BLaER1 treated with 17β-estradiol and CSF1 and Interleukin-3, amounts not matched to agents 10 nM and 100 nM (cell line): ENCODE measurements at regions not wholly inside any gene's neighbourhood (a gene's known extent, or its start where the extent isn't known, plus 50 kb on each side); places are given as distances from the start of the nearest gene placed in this dataset.
A peak's percentile ranks its signal among the peaks of the same experiment; 100 is the strongest.
"Not testable (repeated sequence)": the region's sequence is repeated elsewhere in the genome, so short reads cannot be mapped to it uniquely, and the experiment has no call there.

ENCODE experiments used
- H3K27ac ChIP-seq, 11 experiments: shearing (Covaris generic); formaldehyde crosslinking; 2 replicates each; pipeline ENCODE4 v1.8.1; 2022
- H3K27me3 ChIP-seq, 11 experiments: shearing (Covaris generic); formaldehyde crosslinking; 2 replicates each; pipeline ENCODE4 v1.8.1; 2022
- H3K36me3 ChIP-seq, 11 experiments: shearing (Covaris generic); formaldehyde crosslinking; 2 replicates each; pipeline ENCODE4 v1.8.1; 2022
- H3K4me1 ChIP-seq, 10 experiments: shearing (Covaris generic); formaldehyde crosslinking; 2 replicates each; pipeline ENCODE4 v1.8.1; 2022
- H3K4me2 ChIP-seq, 11 experiments: shearing (Covaris generic); formaldehyde crosslinking; 2 replicates each; pipeline ENCODE4 v1.8.1; 2022
- H3K4me3 ChIP-seq, 10 experiments: shearing (Covaris generic); formaldehyde crosslinking; 2 replicates each; pipeline ENCODE4 v1.8.1; 2022
- H3K9ac ChIP-seq, 11 experiments: shearing (Covaris generic); formaldehyde crosslinking; 2 replicates each; pipeline ENCODE4 v1.8.1; 2022
- H3K9me3 ChIP-seq, 11 experiments: shearing (Covaris generic); formaldehyde crosslinking; replicated peaks in 1 of 11; 2 replicates each; pipeline ENCODE4 v1.8.1; 2022
- H4K20me1 ChIP-seq, 11 experiments: shearing (Covaris generic); formaldehyde crosslinking; 2 replicates each; pipeline ENCODE4 v1.8.1; 2022
- Cebpa-rat ChIP-seq, 11 experiments: shearing (Covaris generic); IDR thresholded peaks; 2 replicates each; pipeline ENCODE4 v1.8.1; 2022

GRCh38 chr6:78188891-78189290 is 536.1 kb downstream of the MEI4 start:
- Histone ChIP-seq H3K4me1 (peaks cover 0 to 24% (median 0%) of the 10 kb centered on the region in 10 experiments; a peak in 6 of 20 replicates), H3K36me3 (no peaks in the 10 kb centered on the region), H3K9ac (no peak overlapping the region), H3K27ac (no peak overlapping the region), H3K9me3 (peaks cover 0 to 16% (median 7%) of the 10 kb centered on the region in 11 experiments; a peak in 10 of 22 replicates), H3K4me2 (no peak overlapping the region), H4K20me1 (no peaks in the 10 kb centered on the region), H3K27me3 (no peaks in the 10 kb centered on the region), H3K4me3 (no peak overlapping the region)
- no peak for TF ChIP-seq Cebpa-rat (IDR thresholded peaks at IDR 0.05)

- no peaks in the 10 kb centered on the region for H4K20me1 ChIP-seq
- peak overlapping the region in 3 of 11 experiments; percentile 54 to 57 (median 55); a peak in 5 of 22 replicates for H3K27ac ChIP-seq
- TF ChIP-seq Cebpa-rat (IDR thresholded peaks at IDR 0.05): no peak
- no peaks in the 10 kb centered on the region for H3K27me3 ChIP-seq
- peaks cover 0 to 24% (median 0%) of the 10 kb centered on the region in 10 experiments; a peak in 6 of 20 replicates for H3K4me1 ChIP-seq
- H3K4me3 ChIP-seq: peak overlapping the region in 1 of 10 experiments; percentile 15; a peak in 1 of 20 replicates
- peak overlapping the region in 4 of 11 experiments; percentile 10 to 88 (median 55); a peak in 6 of 22 replicates for H3K4me2 ChIP-seq
- H3K9me3 ChIP-seq: peaks cover 0 to 16% (median 7%) of the 10 kb centered on the region in 11 experiments; a peak in 10 of 22 replicates
- H3K36me3 ChIP-seq: no peaks in the 10 kb centered on the region
- no peak overlapping the region for H3K9ac ChIP-seq
Observed at GRCh38 chr6:78192057-78192456, 539.2 kb downstream of the MEI4 start.

- Histone ChIP-seq H4K20me1 (no peaks in the 10 kb centered on the region), H3K27me3 (no peaks in the 10 kb centered on the region), H3K4me1 (no peaks in the 10 kb centered on the region), H3K27ac (no peak overlapping the region), H3K36me3 (no peaks in the 10 kb centered on the region), H3K9ac (no peak overlapping the region), H3K4me3 (no peak overlapping the region), H3K9me3 (no peaks in the 10 kb centered on the region), H3K4me2 (no peak overlapping the region)
- TF ChIP-seq Cebpa-rat (IDR thresholded peaks at IDR 0.05): no peak
Observed at GRCh38 chr6:78199044-78199443, 546.2 kb downstream of the MEI4 start.

GRCh38 chr6:78222226-78222625 is 569.4 kb downstream of the MEI4 start:
- Histone ChIP-seq H3K9me3 (no peaks in the 10 kb centered on the region), H3K27ac (no peak overlapping the region), H3K27me3 (no peaks in the 10 kb centered on the region), H3K4me3 (no peak overlapping the region), H3K4me1 (no peaks in the 10 kb centered on the region), H3K9ac (no peak overlapping the region), H4K20me1 (no peaks in the 10 kb centered on the region), H3K4me2 (no peak overlapping the region), H3K36me3 (no peaks in the 10 kb centered on the region)
- TF ChIP-seq Cebpa-rat (IDR thresholded peaks at IDR 0.05): no peak

- Histone ChIP-seq H3K4me3 (no peak overlapping the region), H3K36me3 (no peaks in the 10 kb centered on the region), H3K9ac (no peak overlapping the region), H3K27ac (no peak overlapping the region), H3K4me2 (peak overlapping the region in 1 of 11 experiments; percentile 21; a peak in 1 of 22 replicates), H3K27me3 (no peaks in the 10 kb centered on the region), H3K4me1 (peaks cover 0 to 17% (median 2%) of the 10 kb centered on the region in 10 experiments; a peak in 10 of 20 replicates), H4K20me1 (no peaks in the 10 kb centered on the region), H3K9me3 (peaks cover 0 to 9% (median 0%) of the 10 kb centered on the region in 11 experiments; a peak in 4 of 22 replicates)
- TF ChIP-seq Cebpa-rat (IDR thresholded peaks at IDR 0.05): no peak
Observed at GRCh38 chr6:78231002-78231401, 578.2 kb downstream of the MEI4 start.

DNA sequence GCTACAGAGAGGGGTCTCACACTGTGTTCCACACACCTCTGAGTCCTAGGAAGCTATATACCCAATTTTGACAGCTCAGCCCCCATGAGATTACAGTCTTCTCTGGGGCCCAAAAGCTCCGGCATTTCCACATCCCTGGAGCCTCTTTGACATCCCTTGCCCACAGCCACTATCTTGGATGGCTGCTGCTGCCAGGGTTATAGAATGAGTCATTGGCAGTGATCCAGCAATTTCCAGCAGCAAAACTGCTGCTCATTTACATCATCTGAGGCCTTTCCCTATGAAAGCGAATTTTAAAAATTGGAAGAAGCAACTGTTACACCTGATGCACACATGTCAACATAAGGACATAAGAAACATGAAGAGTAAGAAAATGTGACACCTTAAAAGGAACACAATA is 590.7 kb downstream of the MEI4 start:
- Histone ChIP-seq H4K20me1 (no peaks in the 10 kb centered on the region), H3K4me3 (no peak overlapping the region), H3K4me2 (no peak overlapping the region), H3K27ac (no peak overlapping the region), H3K9me3 (peaks cover 0 to 13% (median 6%) of the 10 kb centered on the region in 11 experiments; a peak in 9 of 22 replicates), H3K36me3 (no peaks in the 10 kb centered on the region), H3K4me1 (0 out of 20 replicates have a peak, but pooled peaks cover 0 to 4% (median 0%) of the 10 kb centered on the region in 10 experiments), H3K9ac (no peak overlapping the region), H3K27me3 (no peaks in the 10 kb centered on the region)
- TF ChIP-seq Cebpa-rat (IDR thresholded peaks at IDR 0.05): no peak

DNA sequence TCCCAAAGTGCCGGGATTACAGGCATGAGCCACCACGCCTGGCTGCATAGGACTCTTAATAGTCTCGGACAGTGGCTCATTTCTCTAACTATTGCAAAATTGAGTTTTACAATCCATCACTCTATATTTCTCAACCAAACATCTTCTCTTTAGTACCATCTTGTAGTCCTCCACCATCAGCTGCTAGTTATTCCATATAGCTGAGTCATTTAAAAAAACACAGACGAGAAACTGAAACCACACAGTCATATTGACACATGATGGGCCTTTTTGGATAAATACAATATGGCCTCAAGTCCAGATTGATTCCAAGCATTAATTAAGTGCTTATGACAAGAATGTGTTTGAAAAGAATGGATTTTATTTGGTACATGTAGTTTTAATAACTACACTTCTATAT is 599.1 kb downstream of the MEI4 start:
- Histone ChIP-seq H3K9me3 (no peaks in the 10 kb centered on the region), H3K4me2 (no peak overlapping the region), H4K20me1 (no peaks in the 10 kb centered on the region), H3K27ac (no peak overlapping the region), H3K4me1 (no peaks in the 10 kb centered on the region; a peak in 1 of 20 replicates), H3K9ac (no peak overlapping the region), H3K4me3 (no peak overlapping the region), H3K27me3 (no peaks in the 10 kb centered on the region), H3K36me3 (no peaks in the 10 kb centered on the region)
- TF ChIP-seq Cebpa-rat (IDR thresholded peaks at IDR 0.05): no peak

DNA sequence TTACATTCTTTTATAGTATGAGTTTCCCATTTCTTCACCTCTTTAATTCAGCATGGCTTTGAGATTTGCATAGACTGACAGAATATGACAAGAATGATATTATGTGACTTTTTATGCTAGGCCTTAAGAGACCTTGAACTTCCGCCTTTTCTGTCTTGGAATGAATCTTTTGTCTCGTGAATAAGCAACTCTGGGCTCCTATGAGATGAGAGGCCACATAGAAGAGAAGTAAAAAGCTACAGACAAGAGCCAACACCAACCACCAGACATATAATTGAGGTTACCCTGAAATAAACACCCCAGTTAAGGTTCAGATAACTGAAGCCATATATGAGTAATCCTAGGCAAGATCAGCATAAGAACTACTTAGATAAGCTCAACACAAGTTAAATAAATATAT is 600.8 kb downstream of the MEI4 start:
- TF ChIP-seq Cebpa-rat (IDR thresholded peaks at IDR 0.05): no peak
- Histone ChIP-seq H3K4me2 (no peak overlapping the region), H4K20me1 (no peaks in the 10 kb centered on the region), H3K36me3 (no peaks in the 10 kb centered on the region), H3K27ac (no peak overlapping the region), H3K4me3 (no peak overlapping the region), H3K4me1 (no peaks in the 10 kb centered on the region; a peak in 1 of 20 replicates), H3K9me3 (no peaks in the 10 kb centered on the region), H3K27me3 (no peaks in the 10 kb centered on the region), H3K9ac (no peak overlapping the region)

DNA sequence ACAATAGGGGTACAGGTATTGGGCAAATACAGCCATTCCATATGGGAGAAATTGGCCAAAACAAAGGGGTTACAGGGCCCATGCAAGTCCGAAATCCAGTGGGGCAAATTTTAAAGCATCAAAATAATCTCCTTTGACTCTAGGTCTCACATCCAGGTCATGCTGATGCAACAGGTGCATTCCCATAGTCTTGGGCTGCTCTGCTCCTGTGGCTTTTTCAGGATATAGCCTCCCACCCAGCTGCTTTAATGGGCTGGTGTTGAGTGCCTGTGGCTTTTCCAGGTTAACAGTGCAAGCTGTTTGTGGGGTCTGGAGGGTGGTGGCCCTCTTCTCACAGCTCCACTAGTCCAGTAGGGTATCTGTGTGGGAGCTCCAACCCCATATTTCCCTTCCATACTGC is 607.1 kb downstream of the MEI4 start:
- no peaks in the 10 kb centered on the region for H3K4me1 ChIP-seq
- no peak overlapping the region for H3K27ac ChIP-seq
- H4K20me1 ChIP-seq: no peaks in the 10 kb centered on the region
- TF ChIP-seq Cebpa-rat (IDR thresholded peaks at IDR 0.05): no peak
- no peaks in the 10 kb centered on the region for H3K36me3 ChIP-seq
- H3K27me3 ChIP-seq: no peaks in the 10 kb centered on the region
- no peak overlapping the region for H3K4me2 ChIP-seq
- no peaks in the 10 kb centered on the region for H3K9me3 ChIP-seq
- H3K4me3 ChIP-seq: no peak overlapping the region
- no peak overlapping the region for H3K9ac ChIP-seq

- not testable (repeated sequence) for H3K27me3 ChIP-seq, H3K9ac ChIP-seq, H3K36me3 ChIP-seq, H3K4me2 ChIP-seq, H3K27ac ChIP-seq, H4K20me1 ChIP-seq, H3K4me1 ChIP-seq, H3K4me3 ChIP-seq, H3K9me3 ChIP-seq
Observed at GRCh38 chr6:78260427-78260826, 606.9 kb upstream of the IRAK1BP1 start.
